Memory B cell (primary cell): ENCODE measurements at regions not wholly inside any gene's neighbourhood (a gene's known extent, or its start where the extent isn't known, plus 50 kb on each side); places are given as distances from the start of the nearest gene placed in this dataset.
"Not testable (repeated sequence)": the region's sequence is repeated elsewhere in the genome, so short reads cannot be mapped to it uniquely, and the experiment has no call there.

Source experiments
- ATAC-seq: fragments of 150-1000 bp; cut with Tn5 transposase; 2 replicates; pipeline ENCODE4 v1.10.0; 2021; ENCODE audit warnings: low read depth, mild to moderate bottlenecking, moderate library complexity
- DNase-seq, 2 donors: peaks; one replicate each; pipeline ENCODE4 v3.0.0; 2022; ENCODE audit warnings: low spot score in 2 of 2
- H3K27ac Mint-ChIP-seq: one replicate; pipeline ENCODE4 v1.8.0; 2022; ENCODE audit warnings: mild to moderate bottlenecking, moderate library complexity, mixed read lengths
- H3K27me3 Mint-ChIP-seq: one replicate; pipeline ENCODE4 v1.8.0; 2022; ENCODE audit warnings: mixed read lengths
- H3K36me3 Mint-ChIP-seq: one replicate; pipeline ENCODE4 v1.8.0; 2022; ENCODE audit warnings: mild to moderate bottlenecking, mixed read lengths
- H3K4me1 Mint-ChIP-seq: one replicate; pipeline ENCODE4 v1.8.0; 2022; ENCODE audit warnings: mixed read lengths
- H3K4me3 Mint-ChIP-seq: one replicate; pipeline ENCODE4 v1.8.0; 2022; ENCODE audit warnings: mild to moderate bottlenecking, moderate library complexity, mixed read lengths
- H3K9me3 Mint-ChIP-seq: one replicate; pipeline ENCODE4 v1.8.0; 2022; ENCODE audit warnings: mixed read lengths

- not testable (repeated sequence) for H3K4me1 Mint-ChIP-seq, H3K9me3 Mint-ChIP-seq, DNase-seq, H3K27ac Mint-ChIP-seq, H3K36me3 Mint-ChIP-seq, H3K4me3 Mint-ChIP-seq, H3K27me3 Mint-ChIP-seq, ATAC-seq
These were observed 72.7 kb upstream of the DLGAP1 start for GRCh38 chr18:4527826-4528225.

GRCh38 chr18:4524096-4524495 lies 69.0 kb upstream of the DLGAP1 start:
- Mint-ChIP-seq H3K9me3 (peaks cover 6% of the 10 kb centered on the region), H3K4me1 (no peaks in the 10 kb centered on the region), H3K36me3 (no peaks in the 10 kb centered on the region), H3K27me3 (no peaks in the 10 kb centered on the region), H3K4me3 (no peak overlapping the region), H3K27ac (no peak overlapping the region)
- DNase-seq (no peak), ATAC-seq (no peak)

GRCh38 chr18:4511166-4511565 lies 56.1 kb upstream of the DLGAP1 start:
- no peak overlapping the region for H3K27ac Mint-ChIP-seq
- no peaks in the 10 kb centered on the region for H3K27me3 Mint-ChIP-seq
- H3K9me3 Mint-ChIP-seq, result peaks cover 6% of the 10 kb centered on the region
- no peak for ATAC-seq
- H3K4me1 Mint-ChIP-seq, result no peaks in the 10 kb centered on the region
- H3K4me3 Mint-ChIP-seq, result no peak overlapping the region
- H3K36me3 Mint-ChIP-seq, result no peaks in the 10 kb centered on the region
- no peak for DNase-seq

GRCh38 chr18:4510711-4511110 lies 55.6 kb upstream of the DLGAP1 start:
- H3K36me3 Mint-ChIP-seq, result no peaks in the 10 kb centered on the region
- DNase-seq (no peak), ATAC-seq (no peak)
- no peaks in the 10 kb centered on the region for H3K27me3 Mint-ChIP-seq
- no peaks in the 10 kb centered on the region for H3K4me1 Mint-ChIP-seq
- H3K4me3 Mint-ChIP-seq, result no peak overlapping the region
- H3K9me3 Mint-ChIP-seq, result peaks cover 8% of the 10 kb centered on the region
- H3K27ac Mint-ChIP-seq, result no peak overlapping the region

- Mint-ChIP-seq H3K36me3 (no peaks in the 10 kb centered on the region), H3K4me3 (no peak overlapping the region), H3K4me1 (no peaks in the 10 kb centered on the region), H3K9me3 (peaks cover 8% of the 10 kb centered on the region), H3K27me3 (no peaks in the 10 kb centered on the region), H3K27ac (no peak overlapping the region)
- DNase-seq, result no peak
- no peak for ATAC-seq
These were observed 55.1 kb upstream of the DLGAP1 start for GRCh38 chr18:4510160-4510559.
